Endometrial microvascular endothelial cells (primary cell): ENCODE measurements at regions not wholly inside any gene's neighbourhood (a gene's known extent, or its start where the extent isn't known, plus 50 kb on each side); places are given as distances from the start of the nearest gene placed in this dataset.

ENCODE experiments used
- in situ Hi-C: cut with HindIII; loops from 2 replicates; pipeline ENCODE4 v1.10.0; 2017; ENCODE audit warnings: low sequenced_read_pairs, low pct_unique_long_range_greater_than_20kb; ENCODE audit errors: inconsistent ontology term

DNA sequence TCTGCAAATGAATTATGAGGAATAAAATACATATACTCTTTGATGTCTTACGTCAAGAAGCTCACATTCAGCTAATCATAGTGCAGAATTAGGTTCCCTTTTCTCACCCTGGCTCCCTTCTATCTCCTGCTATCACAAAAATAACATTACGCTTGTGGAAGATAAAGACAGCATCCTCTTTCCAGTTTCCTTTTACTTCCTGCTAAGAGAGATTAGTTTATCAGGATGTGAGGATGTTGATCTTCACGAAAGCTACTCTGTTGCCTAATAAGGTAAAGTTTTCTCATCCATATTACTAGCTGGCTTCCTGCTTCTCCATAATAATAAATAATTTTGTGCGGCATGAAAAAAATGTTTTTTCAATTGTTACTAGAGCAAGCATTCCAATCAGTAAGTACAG, 217.7 kb upstream of the DCN start:
- in situ Hi-C loops, result no loop called here

- in situ Hi-C loops, result no loop called here
Measured at GRCh38 chr12:91397866-91398532, 215.4 kb upstream of the DCN start.

DNA sequence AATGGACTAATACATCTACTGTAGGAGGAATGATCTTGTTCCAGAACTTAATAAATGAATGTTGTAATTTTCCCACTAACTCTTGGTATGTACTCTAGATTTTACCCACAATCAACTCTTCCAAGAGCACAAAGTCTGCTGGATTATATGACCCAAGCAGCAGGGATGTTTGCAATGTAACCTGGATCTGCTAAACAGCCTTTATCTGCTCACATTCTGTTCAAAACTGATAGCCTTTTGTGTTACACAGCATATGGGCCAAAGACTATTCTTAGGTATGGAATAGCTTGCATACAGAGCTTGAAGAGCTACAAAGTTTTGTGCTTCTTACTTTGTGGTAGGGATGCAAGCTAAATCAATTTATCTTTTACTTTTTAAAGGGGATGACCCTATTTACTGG, 213.7 kb upstream of the DCN start:
- in situ Hi-C loops, result no loop called here

DNA sequence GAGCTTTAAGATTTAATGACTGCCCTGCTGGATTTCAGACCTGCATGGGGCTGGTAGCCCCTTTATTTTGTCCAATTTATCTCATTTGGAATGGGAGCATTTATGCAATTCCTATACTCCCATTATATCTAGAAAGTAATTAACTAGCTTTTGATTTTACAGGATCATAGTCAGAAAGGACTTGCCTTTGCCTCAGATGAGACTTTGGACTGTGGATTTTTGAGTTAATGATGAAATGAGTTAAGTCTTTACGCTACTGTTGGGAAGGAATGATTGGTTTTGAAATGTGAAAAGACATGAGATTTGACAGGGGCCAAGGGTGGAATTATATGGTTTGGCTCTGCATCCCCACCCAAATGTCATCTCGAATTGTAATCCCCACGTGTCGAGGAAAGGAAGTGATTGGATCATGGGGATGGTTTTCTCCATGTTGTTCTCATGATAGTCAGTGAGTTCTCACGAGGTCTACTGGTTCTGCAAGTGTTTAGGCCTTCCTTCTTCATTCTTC, 213.1 kb upstream of the DCN start:
- in situ Hi-C loops, result no loop called here

DNA sequence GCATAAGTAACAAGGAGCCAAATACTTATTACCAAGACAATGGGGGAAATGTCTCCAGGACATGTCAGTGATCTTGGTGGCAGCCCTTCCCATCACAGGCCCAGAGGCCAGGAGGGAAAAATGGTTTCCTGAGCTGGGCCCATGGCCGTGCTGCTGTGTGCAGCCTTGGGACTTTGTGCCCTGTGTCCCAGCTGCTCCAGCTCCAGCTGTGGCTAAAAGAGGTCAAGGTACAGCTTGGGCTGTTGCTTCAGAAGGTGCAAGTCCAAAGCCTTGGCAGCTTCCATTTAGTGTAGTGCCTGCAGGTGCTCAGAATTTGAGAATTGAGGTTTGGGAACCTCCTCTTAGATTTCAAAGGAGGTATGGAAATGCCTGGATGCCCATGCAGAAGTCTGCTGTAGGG, 212.3 kb upstream of the DCN start:
- in situ Hi-C loops, result no loop called here

GRCh38 chr12:91388573-91388972, 206.0 kb upstream of the DCN start:
- in situ Hi-C loops, result no loop called here

- in situ Hi-C loops, result no loop called here
Measured at GRCh38 chr12:91387461-91388134, 205.0 kb upstream of the DCN start.

DNA sequence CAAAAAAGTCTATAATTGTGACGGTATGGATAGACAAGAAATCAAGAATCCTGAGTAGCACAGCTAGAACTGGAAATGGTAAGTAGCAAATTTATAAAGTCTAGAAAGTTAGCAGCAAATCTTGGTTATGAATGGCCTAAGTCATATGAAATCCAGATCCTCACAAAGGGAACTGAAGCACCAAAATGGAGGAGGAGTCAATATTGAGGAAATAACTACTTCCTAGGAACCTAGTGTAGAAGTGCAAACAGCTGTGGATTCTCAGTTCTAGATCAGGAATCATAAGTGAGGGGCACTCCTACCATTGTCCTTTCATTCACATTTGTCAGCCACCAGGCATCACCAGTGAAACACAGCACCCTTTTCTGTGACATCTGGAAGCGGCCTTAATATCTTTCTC, 202.2 kb upstream of the DCN start:
- in situ Hi-C loops, result no loop called here

DNA sequence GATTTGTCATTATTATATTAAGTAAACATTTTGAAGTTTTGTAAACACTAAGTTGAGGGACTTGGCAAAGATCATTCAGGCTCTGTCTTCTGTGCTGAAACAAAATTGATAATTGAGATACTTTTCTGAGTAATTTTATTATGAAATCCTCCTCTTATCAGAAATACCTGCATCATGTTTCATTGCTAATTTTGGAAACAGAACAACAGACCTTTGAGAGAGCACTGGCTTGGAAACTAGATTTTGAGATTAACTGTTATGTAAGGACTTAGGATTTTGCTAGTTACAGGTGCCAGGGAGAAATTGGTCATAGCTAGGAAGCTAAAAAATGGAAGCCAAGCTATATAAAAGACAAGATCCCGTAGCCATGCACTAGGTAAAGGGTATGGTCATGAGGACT, 201.7 kb upstream of the DCN start:
- in situ Hi-C loops, result no loop called here

GRCh38 chr12:91383099-91383498, 200.5 kb upstream of the DCN start:
- in situ Hi-C loops, result no loop called here

DNA sequence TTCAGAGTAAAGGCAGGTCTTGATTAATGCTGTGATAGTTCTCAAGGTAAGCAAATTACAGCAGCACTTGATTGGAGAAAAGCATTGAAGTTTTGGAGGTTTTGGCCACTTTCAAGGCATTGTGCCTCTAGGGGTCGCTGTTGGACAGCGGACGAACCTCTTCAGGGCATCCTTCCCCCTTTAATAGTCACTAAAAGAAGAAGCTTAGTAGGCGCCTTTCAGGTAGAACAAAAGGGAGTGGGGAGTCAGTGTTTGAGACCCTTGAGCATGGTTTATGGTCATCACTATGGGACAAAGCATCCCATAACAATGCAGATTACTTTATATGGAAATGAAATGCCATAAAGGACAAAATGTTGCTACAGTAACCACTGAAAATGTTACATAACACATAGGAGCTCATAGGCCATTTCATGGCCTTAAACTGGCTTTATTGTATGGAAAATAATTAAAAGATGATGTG, 199.5 kb upstream of the DCN start:
- in situ Hi-C loops, result no loop called here

DNA sequence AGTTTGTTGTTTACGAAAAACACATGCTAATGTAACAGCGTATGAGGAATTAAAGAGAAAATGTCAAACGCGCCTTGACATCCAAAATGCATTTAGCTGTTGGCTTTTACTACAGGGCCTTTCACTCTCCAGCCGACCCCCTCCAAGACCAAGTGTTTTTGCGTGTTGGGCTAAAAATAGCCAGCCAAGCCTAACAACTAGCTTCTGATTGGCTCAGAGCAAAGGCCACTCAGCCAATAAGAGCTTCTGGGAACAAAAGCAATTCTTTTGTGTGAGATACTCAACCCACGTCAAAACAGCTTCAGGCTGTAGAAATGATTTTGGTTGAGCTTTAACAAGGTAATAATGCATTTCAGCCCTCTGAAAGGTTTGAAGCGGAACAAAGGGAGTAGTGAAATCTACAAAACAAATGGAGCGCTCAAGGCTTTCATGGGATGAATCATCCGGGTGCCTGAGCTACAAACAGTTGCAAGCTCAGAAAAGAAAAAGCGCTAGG, 198.7 kb upstream of the DCN start:
- in situ Hi-C loops, result no loop called here

DNA sequence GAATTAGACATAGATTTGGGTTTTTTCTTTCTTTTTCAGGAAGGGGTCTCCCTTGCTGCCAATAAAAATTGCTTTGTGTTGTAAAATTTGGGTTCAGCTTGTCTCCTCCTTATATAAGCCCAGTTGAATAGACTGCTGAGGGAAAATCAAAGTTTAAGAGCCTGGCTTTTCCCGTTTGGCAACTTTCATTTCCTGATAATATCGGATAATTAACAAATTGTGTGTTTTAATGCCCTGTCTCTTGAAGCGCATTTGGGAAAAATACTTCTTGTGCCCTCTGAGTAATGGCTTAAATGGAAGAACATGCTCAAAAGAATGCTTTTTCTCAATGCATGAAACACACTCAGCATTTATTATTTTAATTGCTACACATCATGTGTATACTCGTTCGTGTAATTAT, 198.0 kb upstream of the DCN start:
- in situ Hi-C loops, result no loop called here

DNA sequence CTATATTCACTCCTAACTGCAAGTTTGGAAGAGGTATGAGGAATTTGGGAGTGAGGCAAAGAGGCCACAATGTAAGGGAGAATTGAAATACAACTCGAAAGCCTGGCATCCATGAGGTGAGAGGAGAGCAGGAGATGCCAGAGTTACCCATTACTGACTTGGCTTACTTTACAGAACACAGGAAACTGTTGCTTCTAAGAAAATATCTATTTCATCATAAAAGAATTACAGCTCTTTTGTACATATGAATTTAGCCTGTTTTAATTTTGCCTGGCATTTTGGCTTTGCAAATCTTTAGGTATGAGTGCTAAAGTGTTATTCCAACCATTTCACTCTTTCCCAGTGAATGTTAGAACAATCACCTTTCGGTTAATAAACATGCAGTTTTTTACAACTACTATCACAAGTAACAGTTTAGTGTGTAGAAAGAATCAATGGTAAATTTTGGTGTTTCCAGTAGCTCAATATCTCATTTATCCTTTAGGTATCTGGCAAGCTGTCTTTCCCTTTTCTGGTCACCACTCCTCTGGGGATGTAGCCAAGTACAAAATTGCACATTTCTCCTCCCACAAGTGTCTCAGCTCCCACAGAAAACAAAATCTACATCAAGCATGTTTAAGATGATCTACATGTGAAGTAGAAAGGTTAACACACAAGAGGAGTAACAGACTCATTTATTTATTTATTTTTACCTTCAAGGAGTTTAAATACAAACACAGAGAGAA, 196.6 kb upstream of the DCN start:
- in situ Hi-C loops, result no loop called here

DNA sequence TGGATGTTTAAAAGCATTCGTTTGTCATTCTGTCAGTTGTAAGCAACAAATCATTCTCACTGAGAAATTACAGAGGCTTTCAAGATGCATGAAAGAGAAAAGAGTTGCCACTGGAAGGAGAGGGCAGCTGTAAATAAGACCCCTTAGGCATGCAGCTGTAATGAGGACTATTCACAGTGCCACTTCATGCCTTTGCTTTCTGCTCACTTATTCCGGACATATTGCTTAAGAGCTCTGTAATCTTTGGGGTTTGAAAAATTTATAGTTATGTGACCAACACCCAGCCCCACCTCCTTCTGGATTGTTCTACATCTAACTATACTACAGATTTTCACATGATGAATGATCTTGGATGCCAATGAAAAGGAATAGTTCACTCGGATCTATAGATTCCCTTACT, 194.8 kb upstream of the DCN start:
- in situ Hi-C loops, result no loop called here

DNA sequence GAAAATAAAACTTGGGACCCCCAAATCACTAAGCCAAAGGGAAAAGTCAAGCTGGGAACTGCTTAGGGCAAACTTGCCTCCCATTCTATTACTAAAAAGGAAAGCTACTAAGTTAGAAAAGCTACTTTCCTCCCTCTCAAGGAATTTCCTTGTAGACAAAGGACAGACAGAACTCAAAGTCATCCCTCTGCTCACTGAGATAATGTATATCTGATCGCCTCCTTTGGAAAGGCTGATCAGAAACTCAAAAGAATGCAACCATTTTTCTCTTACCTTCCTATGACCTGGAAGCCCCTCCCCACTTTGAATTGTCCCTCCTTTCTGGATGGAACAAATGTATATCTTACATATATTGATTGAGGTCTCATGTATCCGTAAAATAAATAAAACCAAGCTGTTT, 190.5 kb upstream of the DCN start:
- in situ Hi-C loops, result no loop called here

GRCh38 chr12:91370086-91370868, 187.7 kb upstream of the DCN start:
- in situ Hi-C loops, result no loop called here

DNA sequence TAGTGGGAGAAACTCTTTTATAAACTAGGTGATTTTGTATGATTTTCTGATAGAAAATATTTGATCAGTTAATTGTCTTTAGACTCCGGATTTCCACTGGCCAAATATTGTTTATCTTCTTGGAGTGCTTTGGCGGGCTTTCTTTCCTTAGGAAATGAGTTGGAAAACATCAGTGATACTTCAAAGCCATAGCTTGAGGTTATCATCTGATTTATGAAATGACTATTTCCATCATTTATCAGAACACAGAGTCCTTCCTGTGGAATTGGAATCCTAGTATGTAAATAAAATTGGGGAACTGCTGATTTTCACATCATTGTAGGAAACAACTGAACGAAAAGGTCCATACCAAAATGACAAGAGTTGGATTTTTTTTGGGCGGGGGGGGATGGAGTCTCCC, 186.0 kb upstream of the DCN start:
- in situ Hi-C loops, result no loop called here

DNA sequence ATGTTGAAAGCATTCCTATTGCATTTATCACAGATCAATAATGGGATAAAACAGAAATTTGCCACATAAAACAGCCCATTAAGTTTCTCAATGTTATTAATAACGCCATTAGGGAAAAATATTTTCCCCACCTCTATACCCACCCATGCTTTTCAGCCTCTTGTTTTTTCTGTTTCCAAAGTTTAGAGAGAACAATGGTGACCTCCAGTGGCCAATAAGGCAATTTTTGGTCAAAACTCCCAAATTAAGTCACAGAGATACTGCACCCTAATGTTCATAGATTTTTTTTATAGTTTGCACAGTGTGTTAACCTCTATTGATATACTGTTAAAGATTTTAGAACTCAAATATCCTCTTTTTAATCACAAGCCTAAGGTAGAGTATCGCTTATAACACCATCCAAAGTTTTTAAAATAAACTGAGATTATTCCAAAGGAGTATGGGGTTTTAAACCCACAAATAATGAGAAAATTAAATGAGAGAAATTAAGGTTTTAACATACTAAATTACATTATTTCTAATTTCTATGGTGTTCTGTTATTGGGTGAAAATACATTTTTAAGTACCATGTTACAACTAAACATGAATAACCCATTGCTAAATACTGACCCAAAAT, 184.7 kb upstream of the DCN start:
- in situ Hi-C loops, result no loop called here
